IPS-15b (cell line): ENCODE measurements at regions not wholly inside any gene's neighbourhood (a gene's known extent, or its start where the extent isn't known, plus 50 kb on each side); places are given as distances from the start of the nearest gene placed in this dataset.

Experiments used
- H3K27me3 ChIP-seq: one replicate; pipeline ENCODE4 v1.6.1; 2013; ENCODE audit warnings: low read length; ENCODE audit not compliant: control insufficient read depth, insufficient read depth
- H3K36me3 ChIP-seq: one replicate; pipeline ENCODE4 v1.6.1; 2013; ENCODE audit warnings: low read length; ENCODE audit not compliant: control insufficient read depth, insufficient read depth
- H3K4me1 ChIP-seq: one replicate; pipeline ENCODE4 v1.6.1; 2013; ENCODE audit warnings: mild to moderate bottlenecking, low read length; ENCODE audit not compliant: control insufficient read depth, insufficient read depth
- H3K4me3 ChIP-seq: one replicate; pipeline ENCODE4 v1.5.1; 2013; ENCODE audit warnings: low read depth, low read length
- H3K9ac ChIP-seq: one replicate; pipeline ENCODE4 v1.6.1; 2013; ENCODE audit warnings: low read depth, mild to moderate bottlenecking, low read length
- H3K9me3 ChIP-seq: one replicate; pipeline ENCODE4 v1.6.1; 2013; ENCODE audit warnings: mild to moderate bottlenecking, low read length; ENCODE audit not compliant: control insufficient read depth, insufficient read depth

- no peaks in the 10 kb centered on the region for H3K4me1 ChIP-seq
- no peak overlapping the region for H3K4me3 ChIP-seq
- no peaks in the 10 kb centered on the region for H3K27me3 ChIP-seq
- no peaks in the 10 kb centered on the region for H3K36me3 ChIP-seq
- no peaks in the 10 kb centered on the region for H3K9me3 ChIP-seq
- H3K9ac ChIP-seq = no peak overlapping the region
These were observed 152.4 kb downstream of the TEX29 start for GRCh38 chr13:111472559-111473460.

- no peaks in the 10 kb centered on the region for H3K9me3 ChIP-seq
- H3K4me3 ChIP-seq = no peak overlapping the region
- no peaks in the 10 kb centered on the region for H3K36me3 ChIP-seq
- H3K4me1 ChIP-seq = no peaks in the 10 kb centered on the region
- no peak overlapping the region for H3K9ac ChIP-seq
- H3K27me3 ChIP-seq = no peaks in the 10 kb centered on the region
These were observed 153.9 kb downstream of the TEX29 start for GRCh38 chr13:111474136-111475002.

- Histone ChIP-seq H3K4me1 (no peaks in the 10 kb centered on the region), H3K9ac (no peak overlapping the region), H3K9me3 (no peaks in the 10 kb centered on the region), H3K27me3 (no peaks in the 10 kb centered on the region), H3K4me3 (no peak overlapping the region), H3K36me3 (no peaks in the 10 kb centered on the region)
These were observed 155.0 kb downstream of the TEX29 start for GRCh38 chr13:111475488-111475887.

GRCh38 chr13:111476197-111476596 lies 155.8 kb downstream of the TEX29 start:
- Histone ChIP-seq H3K9me3 (no peaks in the 10 kb centered on the region), H3K4me1 (no peaks in the 10 kb centered on the region), H3K36me3 (no peaks in the 10 kb centered on the region), H3K4me3 (no peak overlapping the region), H3K9ac (no peak overlapping the region), H3K27me3 (no peaks in the 10 kb centered on the region)

- no peaks in the 10 kb centered on the region for H3K9me3 ChIP-seq
- no peaks in the 10 kb centered on the region for H3K4me1 ChIP-seq
- no peaks in the 10 kb centered on the region for H3K27me3 ChIP-seq
- no peak overlapping the region for H3K4me3 ChIP-seq
- no peak overlapping the region for H3K9ac ChIP-seq
- H3K36me3 ChIP-seq = no peaks in the 10 kb centered on the region
These were observed 159.0 kb downstream of the TEX29 start for GRCh38 chr13:111479412-111479811.

- no peaks in the 10 kb centered on the region for H3K9me3 ChIP-seq
- no peak overlapping the region for H3K4me3 ChIP-seq
- no peaks in the 10 kb centered on the region for H3K4me1 ChIP-seq
- H3K9ac ChIP-seq = no peak overlapping the region
- no peaks in the 10 kb centered on the region for H3K36me3 ChIP-seq
- H3K27me3 ChIP-seq = no peaks in the 10 kb centered on the region
These were observed 160.1 kb downstream of the TEX29 start for GRCh38 chr13:111480503-111480902.

GRCh38 chr13:111480976-111481375 lies 160.5 kb downstream of the TEX29 start:
- H3K27me3 ChIP-seq = no peaks in the 10 kb centered on the region
- no peak overlapping the region for H3K9ac ChIP-seq

GRCh38 chr13:111482126-111482525 lies 161.7 kb downstream of the TEX29 start:
- no peak overlapping the region for H3K4me3 ChIP-seq
- H3K9me3 ChIP-seq = peaks cover 3% of the 10 kb centered on the region
- no peaks in the 10 kb centered on the region for H3K27me3 ChIP-seq
- no peaks in the 10 kb centered on the region for H3K4me1 ChIP-seq
- no peaks in the 10 kb centered on the region for H3K36me3 ChIP-seq
- no peak overlapping the region for H3K9ac ChIP-seq

More at GRCh38 chr13:111480976-111481375, 160.5 kb downstream of the TEX29 start:
- no peaks in the 10 kb centered on the region for H3K9me3 ChIP-seq
- no peaks in the 10 kb centered on the region for H3K4me1 ChIP-seq
- no peaks in the 10 kb centered on the region for H3K36me3 ChIP-seq
- no peak overlapping the region for H3K4me3 ChIP-seq

- no peak overlapping the region for H3K9ac ChIP-seq
- no peak overlapping the region for H3K4me3 ChIP-seq
- H3K27me3 ChIP-seq = no peaks in the 10 kb centered on the region
- H3K9me3 ChIP-seq = peaks cover 4% of the 10 kb centered on the region
- H3K4me1 ChIP-seq = no peaks in the 10 kb centered on the region
- no peaks in the 10 kb centered on the region for H3K36me3 ChIP-seq
These were observed 162.6 kb downstream of the TEX29 start for GRCh38 chr13:111482806-111483620.

- no peak overlapping the region for H3K9ac ChIP-seq
- no peaks in the 10 kb centered on the region for H3K27me3 ChIP-seq
- peaks cover 4% of the 10 kb centered on the region for H3K9me3 ChIP-seq
- H3K4me1 ChIP-seq = no peaks in the 10 kb centered on the region
- H3K4me3 ChIP-seq = no peak overlapping the region
- H3K36me3 ChIP-seq = no peaks in the 10 kb centered on the region
These were observed 163.2 kb downstream of the TEX29 start for GRCh38 chr13:111483621-111483987.

GRCh38 chr13:111484141-111484925 lies 163.9 kb downstream of the TEX29 start:
- H3K36me3 ChIP-seq = no peaks in the 10 kb centered on the region
- H3K27me3 ChIP-seq = no peaks in the 10 kb centered on the region
- no peak overlapping the region for H3K9ac ChIP-seq
- H3K4me1 ChIP-seq = no peaks in the 10 kb centered on the region
- no peak overlapping the region for H3K4me3 ChIP-seq
- H3K9me3 ChIP-seq = peaks cover 4% of the 10 kb centered on the region
